VCaP (cell line): ENCODE measurements at regions not wholly inside any gene's neighbourhood (a gene's known extent, or its start where the extent isn't known, plus 50 kb on each side); places are given as distances from the start of the nearest gene placed in this dataset.
A peak's percentile ranks its signal among the peaks of the same experiment; 100 is the strongest.

Experiments used
- H3K27ac ChIP-seq: fragments of 450-650 bp; 2 replicates; pipeline ENCODE4 v1.5.1; 2017
- TF ChIP-seq, protein P1 (sequence below): fragments of 450-650 bp; conservative IDR thresholded peaks from 2 replicates; pipeline ENCODE4 v1.5.1; 2017; ENCODE audit warnings: mild to moderate bottlenecking, moderate library complexity

DNA sequence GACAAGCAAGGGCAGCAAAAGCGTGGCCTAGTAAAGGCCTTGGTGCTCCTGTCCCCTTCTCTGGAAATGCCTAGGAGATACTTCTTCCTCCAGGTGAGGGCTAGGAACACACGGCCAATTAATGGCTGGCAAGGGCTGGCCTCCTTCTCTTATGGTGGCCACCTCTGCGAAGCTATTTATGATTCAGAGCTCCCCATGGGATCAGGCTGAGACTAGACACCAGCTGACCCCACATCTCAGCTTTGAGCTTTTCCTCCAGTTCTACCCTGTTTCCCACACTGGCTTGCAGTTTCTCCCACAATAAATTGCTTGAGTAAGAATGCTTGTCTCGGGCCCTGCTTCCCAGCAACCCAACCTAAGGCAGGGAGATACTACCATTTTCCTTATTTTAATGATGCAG lies 53.7 kb downstream of the CAMK2N1 start:
- H3K27ac ChIP-seq = no peak overlapping the region
- TF ChIP-seq, protein P1, sequence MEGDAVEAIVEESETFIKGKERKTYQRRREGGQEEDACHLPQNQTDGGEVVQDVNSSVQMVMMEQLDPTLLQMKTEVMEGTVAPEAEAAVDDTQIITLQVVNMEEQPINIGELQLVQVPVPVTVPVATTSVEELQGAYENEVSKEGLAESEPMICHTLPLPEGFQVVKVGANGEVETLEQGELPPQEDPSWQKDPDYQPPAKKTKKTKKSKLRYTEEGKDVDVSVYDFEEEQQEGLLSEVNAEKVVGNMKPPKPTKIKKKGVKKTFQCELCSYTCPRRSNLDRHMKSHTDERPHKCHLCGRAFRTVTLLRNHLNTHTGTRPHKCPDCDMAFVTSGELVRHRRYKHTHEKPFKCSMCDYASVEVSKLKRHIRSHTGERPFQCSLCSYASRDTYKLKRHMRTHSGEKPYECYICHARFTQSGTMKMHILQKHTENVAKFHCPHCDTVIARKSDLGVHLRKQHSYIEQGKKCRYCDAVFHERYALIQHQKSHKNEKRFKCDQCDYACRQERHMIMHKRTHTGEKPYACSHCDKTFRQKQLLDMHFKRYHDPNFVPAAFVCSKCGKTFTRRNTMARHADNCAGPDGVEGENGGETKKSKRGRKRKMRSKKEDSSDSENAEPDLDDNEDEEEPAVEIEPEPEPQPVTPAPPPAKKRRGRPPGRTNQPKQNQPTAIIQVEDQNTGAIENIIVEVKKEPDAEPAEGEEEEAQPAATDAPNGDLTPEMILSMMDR = no peak

DNA sequence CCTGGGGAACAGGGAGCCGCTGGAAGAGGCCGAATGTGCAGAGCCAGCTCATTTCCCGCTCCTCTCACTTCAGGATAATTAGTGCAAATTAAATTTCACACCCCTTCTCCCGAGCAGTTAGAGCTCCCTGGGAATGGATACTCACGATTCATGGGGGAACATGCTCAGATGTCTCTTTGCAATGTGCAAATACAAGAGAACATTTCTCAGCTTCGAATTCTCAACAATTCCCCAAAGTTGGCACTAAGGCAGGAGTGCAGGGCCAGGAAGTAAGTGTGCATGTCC lies 54.9 kb downstream of the CAMK2N1 start:
- TF ChIP-seq, protein P1 = no peak
- H3K27ac ChIP-seq = peak overlapping the region; percentile 13; the same call in 1 of the 2 replicates

DNA sequence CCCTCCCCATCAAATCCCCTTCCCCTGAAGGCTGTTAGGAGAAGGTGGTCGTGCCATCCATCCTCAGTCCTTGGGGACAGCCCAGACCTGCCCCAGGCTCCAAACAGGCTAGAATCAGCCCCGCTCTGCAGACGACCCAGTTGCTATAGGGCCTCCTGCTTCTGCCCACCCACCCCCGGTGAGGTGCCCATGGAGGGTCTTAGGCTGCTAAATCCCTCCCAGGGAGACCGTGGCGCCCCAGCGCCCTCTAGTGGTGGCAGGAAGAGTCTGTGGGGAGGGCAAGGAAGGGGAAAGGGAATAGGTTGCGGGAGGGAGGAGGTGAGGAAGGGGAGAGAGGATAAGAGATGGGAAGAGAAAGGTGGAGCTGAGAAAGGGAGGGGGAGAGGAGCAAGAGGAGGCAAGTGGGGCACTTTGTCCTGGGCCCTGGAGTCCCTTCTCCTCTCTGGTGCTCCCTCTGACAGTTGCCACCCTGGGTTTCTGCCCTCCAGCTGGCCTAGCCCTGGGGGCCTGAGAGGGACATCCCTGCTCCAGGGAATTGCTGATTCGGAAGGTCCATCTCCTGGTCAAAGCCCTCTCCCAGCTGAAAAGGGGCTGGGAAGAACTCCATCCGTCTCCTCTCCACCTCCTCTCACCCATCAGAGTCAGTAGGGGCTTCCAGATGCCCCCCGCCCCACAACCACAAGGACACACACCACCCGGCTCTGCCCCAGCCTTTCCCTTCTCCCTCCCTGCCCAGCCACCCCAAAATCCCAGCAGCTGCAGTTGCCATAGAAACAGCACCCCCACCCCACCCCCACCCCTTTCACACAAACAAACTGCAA lies 55.4 kb downstream of the CAMK2N1 start:
- peak overlapping the region; percentile 13; the same call in 1 of the 2 replicates for H3K27ac ChIP-seq
- TF ChIP-seq, protein P1 = peak; percentile 78

DNA sequence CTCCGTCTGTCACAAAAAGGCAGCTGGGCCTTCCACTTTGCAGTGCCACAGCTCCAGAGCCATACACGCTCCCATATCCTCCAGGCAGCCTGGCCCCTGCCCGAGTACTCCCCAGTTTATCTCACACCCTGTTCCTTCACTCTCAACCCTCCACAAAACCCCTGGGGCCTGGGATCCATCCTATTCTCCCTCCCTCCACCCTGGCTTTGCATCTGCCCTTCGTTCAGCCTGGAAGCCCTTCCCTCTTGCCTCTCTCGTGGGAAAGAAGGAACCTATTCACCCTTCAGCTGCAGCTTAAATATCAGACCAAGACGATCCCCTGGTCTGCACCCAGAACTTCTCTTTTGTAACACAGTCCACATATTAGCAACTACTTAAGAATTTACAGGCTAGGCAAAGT lies 56.7 kb downstream of the CAMK2N1 start:
- H3K27ac ChIP-seq = no peak overlapping the region
- TF ChIP-seq, protein P1 = no peak

DNA sequence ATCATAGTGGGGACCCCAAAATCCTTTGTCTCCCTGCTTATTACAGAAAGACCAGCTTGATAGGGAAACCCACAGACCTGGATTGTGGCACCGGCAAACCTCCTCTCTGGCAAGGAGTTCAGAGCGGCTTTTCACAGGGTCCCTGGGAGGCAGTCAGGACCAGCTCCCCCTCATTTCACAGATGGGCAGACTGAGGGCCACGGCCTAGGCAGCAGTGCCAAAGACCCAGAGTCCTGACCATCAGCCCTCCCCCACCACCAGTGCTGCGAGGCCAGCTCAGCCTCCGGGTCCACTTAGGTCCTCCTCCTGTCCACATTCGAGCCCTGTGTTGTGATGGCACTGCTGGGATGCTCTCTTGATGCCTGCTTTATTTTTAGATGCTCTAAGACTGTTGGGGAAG lies 57.2 kb downstream of the CAMK2N1 start:
- H3K27ac ChIP-seq = no peak overlapping the region
- TF ChIP-seq, protein P1 = no peak

DNA sequence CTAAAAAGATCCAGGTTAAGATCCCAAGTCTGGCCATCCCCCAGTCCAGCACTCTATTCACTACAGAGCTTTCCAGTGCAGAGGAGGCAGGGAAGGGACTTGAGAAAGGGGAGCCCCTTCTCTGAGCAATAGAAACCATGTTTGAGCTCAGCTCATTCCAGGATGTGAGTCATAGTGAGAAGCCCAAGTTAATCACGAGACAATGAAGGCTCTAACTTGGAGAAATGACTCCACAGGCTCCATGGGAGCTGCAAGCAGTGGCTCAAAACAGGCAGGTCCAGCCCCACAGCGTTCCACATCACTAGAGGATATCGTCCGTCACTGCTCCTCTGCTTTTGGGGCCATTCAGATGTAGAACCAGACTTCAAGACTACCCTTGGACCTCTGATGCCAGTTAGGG lies 59.1 kb downstream of the CAMK2N1 start:
- TF ChIP-seq, protein P1 = no peak
- H3K27ac ChIP-seq = no peak overlapping the region

DNA sequence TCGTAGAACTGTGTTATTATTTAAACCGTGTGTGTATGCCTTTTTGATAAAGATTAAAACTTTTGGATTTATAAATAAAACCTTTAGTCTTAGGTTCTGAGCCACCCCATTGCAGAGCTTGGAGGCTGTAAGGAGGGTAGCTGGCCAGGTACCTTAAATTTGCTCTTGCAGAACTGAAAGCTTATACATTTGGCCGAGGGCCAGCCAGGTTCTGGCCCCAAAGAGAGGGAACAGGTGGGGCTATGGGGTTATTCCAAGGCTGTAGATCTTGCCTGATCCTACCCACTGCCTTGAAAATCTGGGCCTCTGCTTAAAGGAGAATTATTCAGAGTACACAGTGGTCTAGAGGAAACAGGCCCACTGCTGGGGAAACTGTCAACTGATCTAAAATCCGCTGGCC lies 59.6 kb downstream of the CAMK2N1 start:
- H3K27ac ChIP-seq = no peak overlapping the region
- TF ChIP-seq, protein P1 = no peak
